Mesenchymal stem cell (in vitro differentiated cells and primary cell): ENCODE measurements at regions not wholly inside any gene's neighbourhood (a gene's known extent, or its start where the extent isn't known, plus 50 kb on each side); places are given as distances from the start of the nearest gene placed in this dataset.

Experiments
- DNase-seq: peaks from one replicate; pipeline ENCODE4 v3.0.0-alpha.2; 2013
- H2AFZ ChIP-seq: one replicate; pipeline ENCODE4 v1.6.1; 2013; ENCODE audit warnings: low read depth, mild to moderate bottlenecking, control low read depth, inconsistent platforms, low read length, moderate library complexity
- H2AK5ac ChIP-seq: 2 replicates; pipeline ENCODE4 v1.6.1; 2013; ENCODE audit warnings: low read length, moderate library complexity, mild to moderate bottlenecking, inconsistent platforms; ENCODE audit not compliant: severe bottlenecking
- H2BK120ac ChIP-seq: one replicate; pipeline ENCODE4 v1.6.1; 2013; ENCODE audit warnings: low read depth, mild to moderate bottlenecking, inconsistent platforms, low read length, moderate library complexity
- H2BK12ac ChIP-seq, 2 experiments: one replicate each; pipeline ENCODE4 v1.6.1; 2013; ENCODE audit warnings: inconsistent platforms in 2 of 2, low read length in 2 of 2, mild to moderate bottlenecking in 2 of 2, moderate library complexity in 2 of 2, control low read depth in 1 of 2
- H2BK15ac ChIP-seq: one replicate; pipeline ENCODE4 v1.6.1; 2013; ENCODE audit warnings: mild to moderate bottlenecking, low read depth, inconsistent platforms; ENCODE audit not compliant: poor library complexity, severe bottlenecking
- H2BK5ac ChIP-seq: 2 replicates; pipeline ENCODE4 v1.6.1; 2013; ENCODE audit warnings: low read depth, mild to moderate bottlenecking, low read length, control low read depth, inconsistent platforms; ENCODE audit not compliant: poor library complexity, severe bottlenecking
- H3K14ac ChIP-seq, 2 experiments: one replicate each; pipeline ENCODE4 v1.6.1; 2013; ENCODE audit warnings: inconsistent platforms in 2 of 2, low read length in 2 of 2, control low read depth in 1 of 2, mild to moderate bottlenecking in 1 of 2, moderate library complexity in 1 of 2
- H3K18ac ChIP-seq, 2 experiments: one replicate each; pipeline ENCODE4 v1.6.1; 2013; ENCODE audit warnings: inconsistent platforms in 2 of 2, low read length in 2 of 2, control low read depth in 1 of 2, low read depth in 1 of 2, mild to moderate bottlenecking in 1 of 2
- H3K23ac ChIP-seq, 2 experiments: one replicate each; pipeline ENCODE4 v1.6.1; 2013; ENCODE audit warnings: inconsistent platforms in 2 of 2, low read length in 2 of 2, mild to moderate bottlenecking in 2 of 2, moderate library complexity in 2 of 2, control low read depth in 1 of 2
- H3K27ac ChIP-seq: 2 replicates; pipeline ENCODE4 v1.5.1; 2013; ENCODE audit warnings: mild to moderate bottlenecking, moderate library complexity, low read length, control low read depth, inconsistent platforms; ENCODE audit not compliant: poor library complexity, severe bottlenecking
- H3K27me3 ChIP-seq, 2 experiments: 2 replicates each; pipeline versions ENCODE4 v1.6.1 to v1.7.0; 2013; ENCODE audit warnings: low read length in 2 of 2, mild to moderate bottlenecking in 2 of 2, moderate library complexity in 2 of 2, control low read depth in 1 of 2, inconsistent platforms in 1 of 2; ENCODE audit not compliant: control insufficient read depth in 1 of 2, insufficient read depth in 1 of 2
- H3K36me3 ChIP-seq, 2 experiments: 2 replicates each; pipeline versions ENCODE4 v1.6.1 to v1.7.0; 2013; ENCODE audit warnings: low read length in 2 of 2, control low read depth in 1 of 2, inconsistent platforms in 1 of 2, low read depth in 1 of 2, mild to moderate bottlenecking in 1 of 2; ENCODE audit not compliant: insufficient read depth in 2 of 2, control insufficient read depth in 1 of 2
- H3K4ac ChIP-seq, 2 experiments: one replicate each; pipeline ENCODE4 v1.6.1; 2013; ENCODE audit warnings: inconsistent platforms in 2 of 2, low read length in 2 of 2, mild to moderate bottlenecking in 2 of 2, moderate library complexity in 2 of 2, control low read depth in 1 of 2, low read depth in 1 of 2
- H3K4me1 ChIP-seq: 2 replicates; pipeline ENCODE4 v1.6.1; 2013; ENCODE audit warnings: low read depth, low read length, control low read depth; ENCODE audit not compliant: control insufficient read depth, insufficient read depth
- H3K4me2 ChIP-seq: 2 replicates; pipeline ENCODE4 v1.6.1; 2013; ENCODE audit warnings: low read length, mild to moderate bottlenecking, inconsistent platforms; ENCODE audit not compliant: poor library complexity, severe bottlenecking
- H3K4me3 ChIP-seq, 2 experiments: 2 replicates each; pipeline versions ENCODE4 v1.5.1 to v1.7.0; 2013; ENCODE audit warnings: low read length in 2 of 2, mild to moderate bottlenecking in 2 of 2, control low read depth in 1 of 2, low read depth in 1 of 2; ENCODE audit not compliant: insufficient read depth in 1 of 2
- H3K79me1 ChIP-seq: replicated peaks from 2 replicates; pipeline ENCODE4 v1.6.1; 2013; ENCODE audit warnings: mild to moderate bottlenecking, control low read depth, low read length, inconsistent platforms; ENCODE audit not compliant: poor library complexity, severe bottlenecking
- H3K9ac ChIP-seq: 2 replicates; pipeline ENCODE4 v1.7.0; 2013; ENCODE audit warnings: mild to moderate bottlenecking, low read length, moderate library complexity
- H3K9me3 ChIP-seq: 2 replicates; pipeline ENCODE4 v1.7.0; 2013; ENCODE audit warnings: mild to moderate bottlenecking, low read length; ENCODE audit not compliant: control insufficient read depth
- H4K8ac ChIP-seq: one replicate; pipeline ENCODE4 v1.6.1; 2013; ENCODE audit warnings: inconsistent platforms, mild to moderate bottlenecking, low read length, moderate library complexity
- H4K91ac ChIP-seq: one replicate; pipeline ENCODE4 v1.6.1; 2013; ENCODE audit warnings: mild to moderate bottlenecking, low read length, inconsistent platforms
- WGBS: methylation state at CpG from one replicate; pipeline ENCODE4 v1.1.7; 2013; ENCODE audit warnings: mixed read lengths; 5-methylcytosine and 5-hydroxymethylcytosine counted together

DNA sequence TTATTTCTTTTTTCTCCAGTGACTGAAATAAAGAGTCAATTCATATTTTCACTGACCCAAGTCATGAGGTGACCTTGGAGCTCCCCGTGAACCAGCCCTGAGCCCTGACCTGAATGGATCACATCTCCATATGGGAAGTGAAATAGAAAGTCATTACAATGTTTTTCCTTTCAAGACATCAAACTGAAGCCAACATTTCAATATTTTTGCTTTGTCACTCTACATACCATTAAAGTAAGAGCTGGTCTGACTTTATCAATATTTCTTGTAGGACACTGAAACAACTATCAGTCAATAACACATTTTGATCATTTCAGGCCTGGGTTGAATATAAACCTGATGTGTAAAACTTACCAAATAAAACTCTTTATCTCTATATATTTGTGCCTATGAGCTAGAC is 249.8 kb upstream of the PHF14 start:
- 80% methylated on average over 1 of the region's 1 CpG for WGBS
- Histone ChIP-seq H4K8ac (no peak overlapping the region), H4K91ac (no peak overlapping the region), H3K4me3 (no peak overlapping the region), H3K36me3 (no peaks in the 10 kb centered on the region), H3K4ac (no peak overlapping the region), H2BK12ac (no peak overlapping the region), H3K23ac (no peak overlapping the region), H3K9me3 (no peaks in the 10 kb centered on the region), H2AK5ac (no peak overlapping the region), H3K27ac (no peak overlapping the region), H2AFZ (no peak overlapping the region), H2BK15ac (no peak overlapping the region), H3K9ac (no peak overlapping the region), H3K14ac (no peak overlapping the region), H3K79me1 (no peaks in the 10 kb centered on the region), H2BK5ac (no peak overlapping the region), H3K4me1 (no peaks in the 10 kb centered on the region), H3K4me2 (no peak overlapping the region), H2BK120ac (no peak overlapping the region), H3K18ac (no peak overlapping the region), H3K27me3 (no peaks in the 10 kb centered on the region)
- DNase-seq: no peak

DNA sequence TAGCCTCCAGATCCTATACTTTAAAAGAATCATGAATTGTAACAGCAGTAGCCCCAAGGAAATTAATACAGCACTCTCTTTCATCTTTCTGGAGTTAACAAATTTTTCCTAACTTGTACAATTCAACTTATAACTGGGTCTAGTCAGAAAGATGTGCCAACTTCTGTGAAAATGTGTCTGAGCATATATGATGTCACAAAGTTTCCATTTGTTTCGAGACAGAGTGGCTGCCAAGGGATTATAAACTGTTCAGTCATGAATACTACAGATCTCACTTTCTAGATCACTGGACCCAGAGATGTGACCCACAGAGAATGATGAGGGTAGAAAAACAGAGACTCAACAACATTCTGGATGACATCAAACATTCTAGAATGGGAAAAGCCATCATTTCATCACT is 249.2 kb upstream of the PHF14 start:
- no peak overlapping the region for H2BK120ac ChIP-seq
- H2AK5ac ChIP-seq: no peak overlapping the region
- no peak overlapping the region for H3K23ac ChIP-seq
- H3K4me1 ChIP-seq: no peaks in the 10 kb centered on the region
- H3K27ac ChIP-seq: no peak overlapping the region
- H3K36me3 ChIP-seq: no peaks in the 10 kb centered on the region
- no peak overlapping the region for H2BK5ac ChIP-seq
- no peaks in the 10 kb centered on the region for H3K79me1 ChIP-seq
- H2AFZ ChIP-seq: no peak overlapping the region
- no peaks in the 10 kb centered on the region for H3K9me3 ChIP-seq
- 40% methylated on average over 1 of the region's 1 CpG for WGBS
- H3K14ac ChIP-seq: no peak overlapping the region
- no peak overlapping the region for H4K91ac ChIP-seq
- no peak overlapping the region for H2BK15ac ChIP-seq
- H4K8ac ChIP-seq: no peak overlapping the region
- H3K4ac ChIP-seq: no peak overlapping the region
- no peak overlapping the region for H3K9ac ChIP-seq
- H2BK12ac ChIP-seq: no peak overlapping the region
- no peak overlapping the region for H3K18ac ChIP-seq
- no peak for DNase-seq
- no peak overlapping the region for H3K4me3 ChIP-seq
- no peak overlapping the region for H3K4me2 ChIP-seq
- H3K27me3 ChIP-seq: no peaks in the 10 kb centered on the region

DNA sequence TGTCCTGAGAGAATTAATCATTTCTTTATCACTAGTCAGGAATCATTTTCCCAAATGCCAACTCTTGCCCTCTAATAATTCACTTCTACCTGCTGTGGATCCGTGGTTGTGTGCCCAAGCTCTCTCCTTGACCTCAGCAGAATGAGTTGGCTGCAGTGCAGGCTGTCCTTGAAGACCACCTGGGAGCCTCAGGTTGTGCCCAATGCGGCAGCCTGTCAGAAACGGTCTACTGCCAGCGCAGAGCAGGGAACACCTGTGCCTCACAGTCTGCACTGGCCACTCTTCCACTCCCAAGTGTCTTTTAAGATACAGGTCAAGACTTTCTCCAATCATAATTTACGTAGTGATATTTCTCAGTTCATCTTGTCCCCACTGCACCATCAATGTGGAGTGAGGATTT is 246.0 kb upstream of the PHF14 start:
- WGBS: 75% methylated on average over 5 of the region's 5 CpGs
- H3K27ac ChIP-seq: no peak overlapping the region
- H2BK12ac ChIP-seq: no peak overlapping the region
- H3K4me2 ChIP-seq: no peak overlapping the region
- no peak overlapping the region for H2AFZ ChIP-seq
- H3K36me3 ChIP-seq: no peaks in the 10 kb centered on the region
- no peak overlapping the region for H2BK15ac ChIP-seq
- no peak overlapping the region for H3K4me3 ChIP-seq
- no peak overlapping the region for H2AK5ac ChIP-seq
- H3K18ac ChIP-seq: no peak overlapping the region
- H3K23ac ChIP-seq: no peak overlapping the region
- H4K91ac ChIP-seq: no peak overlapping the region
- H3K4me1 ChIP-seq: no peaks in the 10 kb centered on the region
- H2BK120ac ChIP-seq: no peak overlapping the region
- H2BK5ac ChIP-seq: no peak overlapping the region
- H4K8ac ChIP-seq: no peak overlapping the region
- H3K14ac ChIP-seq: no peak overlapping the region
- H3K4ac ChIP-seq: no peak overlapping the region
- H3K9ac ChIP-seq: no peak overlapping the region
- H3K9me3 ChIP-seq: peaks cover 6% of the 10 kb centered on the region
- DNase-seq: no peak
- H3K27me3 ChIP-seq: no peaks in the 10 kb centered on the region
- no peaks in the 10 kb centered on the region for H3K79me1 ChIP-seq

DNA sequence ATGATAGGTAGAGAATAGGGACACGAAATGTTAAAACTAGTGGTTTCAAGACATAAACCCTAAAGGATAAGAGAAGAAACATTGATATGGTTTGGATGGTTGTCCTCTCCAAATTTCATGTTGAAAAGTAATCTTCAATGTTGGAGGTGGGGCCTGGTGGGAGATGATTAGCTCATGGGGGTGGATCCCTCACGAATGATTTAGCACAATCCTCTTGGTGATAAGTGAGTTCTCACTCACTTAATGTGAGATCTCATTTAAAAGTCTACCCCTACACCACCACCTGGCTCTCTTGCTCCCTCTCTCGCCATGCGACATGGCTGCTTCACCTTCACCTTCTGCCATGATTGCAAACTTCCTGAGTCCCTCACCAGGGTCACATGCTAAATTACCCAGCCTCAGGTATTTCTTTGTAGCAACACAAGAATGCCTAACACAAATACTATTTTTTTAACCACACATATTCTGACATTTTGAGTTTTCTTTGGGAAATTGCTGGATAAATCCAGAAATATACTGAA is 242.4 kb upstream of the PHF14 start:
- Histone ChIP-seq H2AFZ (no peak overlapping the region), H3K36me3 (no peaks in the 10 kb centered on the region), H3K4me2 (no peak overlapping the region), H2BK12ac (no peak overlapping the region), H4K91ac (no peak overlapping the region), H2BK120ac (no peak overlapping the region), H2AK5ac (no peak overlapping the region), H3K4ac (no peak overlapping the region), H3K27me3 (no peaks in the 10 kb centered on the region), H3K4me3 (no peak overlapping the region), H2BK15ac (no peak overlapping the region), H3K18ac (no peak overlapping the region), H2BK5ac (no peak overlapping the region), H3K79me1 (no peaks in the 10 kb centered on the region), H3K14ac (no peak overlapping the region), H3K23ac (no peak overlapping the region), H3K4me1 (no peaks in the 10 kb centered on the region), H3K9me3 (peaks cover 14% of the 10 kb centered on the region), H4K8ac (no peak overlapping the region), H3K27ac (no peak overlapping the region), H3K9ac (no peak overlapping the region)
- 68% methylated on average over 4 of the region's 4 CpGs for WGBS
- DNase-seq: no peak
